Vagina (tissue), 2 donors: ENCODE measurements at regions not wholly inside any gene's neighbourhood (a gene's known extent, or its start where the extent isn't known, plus 50 kb on each side); places are given as distances from the start of the nearest gene placed in this dataset.

Experiments used
- DNase-seq, 2 donors: peaks; one replicate each; pipeline ENCODE4 v3.0.0-alpha.2; 2017; ENCODE audit errors: extremely low spot score in 2 of 2
- H3K27ac ChIP-seq: fragments of 200-600 bp; sonication (generic); one replicate; pipeline ENCODE4 v1.5.1; 2019
- H3K27me3 ChIP-seq: fragments of 200-600 bp; sonication (generic); one replicate; pipeline ENCODE4 v1.5.1; 2019
- H3K36me3 ChIP-seq, 2 donors: fragments of 200-600 bp; sonication (generic); one replicate each; pipeline ENCODE4 v1.5.1; 2017 to 2019
- H3K4me1 ChIP-seq: fragments of 200-600 bp; sonication (generic); one replicate; pipeline ENCODE4 v1.5.1; 2019
- H3K4me3 ChIP-seq, 2 donors: fragments of 200-600 bp; sonication (generic); 1 replicate in 1 of 2; 2 replicates in 1 of 2; pipeline ENCODE4 v1.5.1; 2016 to 2019
- H3K9me3 ChIP-seq: fragments of 200-600 bp; sonication (generic); one replicate; pipeline ENCODE4 v1.5.1; 2019
- CTCF ChIP-seq, 3 experiments: fragments of 450-650 bp in 2 of 3; fragments of 200-600 bp in 1 of 3; sonication (generic) in 1 of 3; IDR thresholded peaks; one replicate each; pipeline ENCODE4 v1.5.1; 2017 to 2019; ENCODE audit warnings: antibody characterized with exemption in 3 of 3, mild to moderate bottlenecking in 2 of 3, moderate library complexity in 2 of 3
- POLR2A ChIP-seq, 2 donors: fragments of 450-650 bp; IDR thresholded peaks; one replicate each; pipeline ENCODE4 v1.6.1; 2017; ENCODE audit warnings: antibody characterized with exemption in 2 of 2, mild to moderate bottlenecking in 2 of 2, moderate library complexity in 2 of 2
- POLR2AphosphoS5 ChIP-seq, 2 donors: sonication (generic); formaldehyde crosslinking; IDR thresholded peaks; one replicate each; pipeline ENCODE4 v1.9.0; 2017; ENCODE audit warnings: antibody characterized with exemption in 2 of 2, mild to moderate bottlenecking in 2 of 2, low read depth in 1 of 2; ENCODE audit not compliant: insufficient read depth in 1 of 2
- intact Hi-C: fragments of 100-400 bp; cut with DNase I; formaldehyde crosslinking; loops from one replicate; pipeline ENCODE4 v1.15.1; 2023

GRCh38 chr3:859135-859534, 233.7 kb upstream of the CNTN6 start:
- H3K36me3 ChIP-seq: no peaks in the 10 kb centered on the region
- no peaks in the 10 kb centered on the region for H3K9me3 ChIP-seq
- no peak overlapping the region for H3K27ac ChIP-seq
- no peaks in the 10 kb centered on the region for H3K27me3 ChIP-seq
- intact Hi-C loops: no loop called here
- no peak for DNase-seq
- TF ChIP-seq CTCF (IDR thresholded peaks at IDR 0.05) (no peak), POLR2AphosphoS5 (IDR thresholded peaks at IDR 0.05; ENCODE audit: insufficient read depth in 1 of 2, low read depth in 1 of 2) (no peak), POLR2A (IDR thresholded peaks at IDR 0.05) (no peak)
- no peak overlapping the region for H3K4me3 ChIP-seq
- H3K4me1 ChIP-seq: no peaks in the 10 kb centered on the region

GRCh38 chr3:861721-862120, 231.1 kb upstream of the CNTN6 start:
- intact Hi-C loops: no loop called here
- no peak for DNase-seq
- Histone ChIP-seq H3K27ac (no peak overlapping the region), H3K4me3 (no peak overlapping the region), H3K9me3 (no peaks in the 10 kb centered on the region), H3K36me3 (no peaks in the 10 kb centered on the region), H3K4me1 (no peaks in the 10 kb centered on the region), H3K27me3 (no peaks in the 10 kb centered on the region)
- TF ChIP-seq POLR2AphosphoS5 (IDR thresholded peaks at IDR 0.05; ENCODE audit: insufficient read depth in 1 of 2, low read depth in 1 of 2) (no peak), CTCF (IDR thresholded peaks at IDR 0.05) (no peak), POLR2A (IDR thresholded peaks at IDR 0.05) (no peak)

- intact Hi-C loops: no loop called here
- Histone ChIP-seq H3K36me3 (no peaks in the 10 kb centered on the region), H3K9me3 (no peaks in the 10 kb centered on the region), H3K27me3 (no peaks in the 10 kb centered on the region), H3K27ac (no peak overlapping the region), H3K4me3 (no peak overlapping the region), H3K4me1 (no peaks in the 10 kb centered on the region)
- DNase-seq: no peak
- no peak for TF ChIP-seq POLR2A (IDR thresholded peaks at IDR 0.05)
- TF ChIP-seq POLR2AphosphoS5 (IDR thresholded peaks at IDR 0.05; ENCODE audit: insufficient read depth in 1 of 2, low read depth in 1 of 2): no peak
- TF ChIP-seq CTCF (IDR thresholded peaks at IDR 0.05): no peak
Observed at GRCh38 chr3:869269-869668, 223.6 kb upstream of the CNTN6 start.

- no peak for DNase-seq
- no peaks in the 10 kb centered on the region for H3K4me1 ChIP-seq
- no peaks in the 10 kb centered on the region for H3K36me3 ChIP-seq
- H3K27ac ChIP-seq: no peak overlapping the region
- TF ChIP-seq POLR2A (IDR thresholded peaks at IDR 0.05): no peak
- TF ChIP-seq CTCF (IDR thresholded peaks at IDR 0.05): no peak
- no peak for TF ChIP-seq POLR2AphosphoS5 (IDR thresholded peaks at IDR 0.05; ENCODE audit: insufficient read depth in 1 of 2, low read depth in 1 of 2)
- H3K27me3 ChIP-seq: no peaks in the 10 kb centered on the region
- intact Hi-C loops: no loop called here
- no peaks in the 10 kb centered on the region for H3K9me3 ChIP-seq
- H3K4me3 ChIP-seq: no peak overlapping the region
Observed at GRCh38 chr3:869734-870133, 223.1 kb upstream of the CNTN6 start.

GRCh38 chr3:871651-872050, 221.2 kb upstream of the CNTN6 start:
- TF ChIP-seq POLR2A (IDR thresholded peaks at IDR 0.05) (no peak), CTCF (IDR thresholded peaks at IDR 0.05) (no peak), POLR2AphosphoS5 (IDR thresholded peaks at IDR 0.05; ENCODE audit: insufficient read depth in 1 of 2, low read depth in 1 of 2) (no peak)
- Histone ChIP-seq H3K27ac (no peak overlapping the region), H3K9me3 (no peaks in the 10 kb centered on the region), H3K4me1 (no peaks in the 10 kb centered on the region), H3K36me3 (no peaks in the 10 kb centered on the region), H3K4me3 (no peak overlapping the region), H3K27me3 (no peaks in the 10 kb centered on the region)
- no peak for DNase-seq
- intact Hi-C loops: no loop called here
